Germinal center (tissue), 1 donor: ENCODE measurements at regions not wholly inside any gene's neighbourhood (a gene's known extent, or its start where the extent isn't known, plus 50 kb on each side); places are given as distances from the start of the nearest gene placed in this dataset.

Experiments
- DNase-seq: peaks from one replicate; pipeline ENCODE4 v3.0.0; 2012; ENCODE audit warnings: mixed read lengths, low spot score

- DNase-seq, result no peak
These were observed 117.0 kb upstream of the MDM1 start for GRCh38 chr12:68449196-68449595.

DNA sequence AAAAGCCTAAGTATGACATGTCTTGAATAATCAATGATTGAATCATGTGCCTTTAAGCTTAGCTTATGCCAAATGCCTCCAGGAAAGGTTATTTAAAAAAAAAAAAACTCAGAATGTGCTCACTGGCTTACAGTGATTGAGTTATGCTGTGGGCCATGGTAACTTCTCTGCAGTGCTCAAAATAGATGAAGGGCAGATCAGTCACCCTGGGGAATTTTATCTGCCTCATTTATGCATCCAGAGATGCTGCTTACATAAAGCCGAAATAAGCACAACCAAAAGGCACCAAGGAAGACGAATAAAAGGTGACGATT, 118.7 kb upstream of the MDM1 start:
- DNase-seq, result no peak

GRCh38 chr12:68451261-68452077, 119.3 kb upstream of the MDM1 start:
- DNase-seq, result peak; percentile 23

- no peak for DNase-seq
These were observed 120.0 kb upstream of the MDM1 start for GRCh38 chr12:68452078-68452715.

DNA sequence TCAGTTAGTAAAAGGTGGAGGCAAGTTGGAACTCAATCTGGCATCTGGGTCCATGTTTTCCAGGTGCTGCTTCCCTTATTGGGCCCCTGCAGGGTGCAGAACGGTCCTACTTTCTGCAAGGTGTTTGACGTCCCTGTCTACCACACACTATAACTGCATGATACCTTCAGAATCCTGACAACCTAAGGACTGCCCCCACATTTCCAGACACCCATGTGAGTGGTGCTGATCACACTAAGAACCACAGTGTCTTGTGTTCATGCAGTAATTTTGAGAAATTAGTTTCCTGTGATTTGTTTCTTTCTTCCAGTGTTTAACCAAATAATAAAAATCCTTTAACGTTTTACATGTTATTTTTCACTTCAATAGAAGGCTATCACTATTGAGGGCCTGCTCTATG, 121.1 kb upstream of the MDM1 start:
- DNase-seq, result no peak

- no peak for DNase-seq
These were observed 121.7 kb upstream of the MDM1 start for GRCh38 chr12:68453876-68454275.

DNA sequence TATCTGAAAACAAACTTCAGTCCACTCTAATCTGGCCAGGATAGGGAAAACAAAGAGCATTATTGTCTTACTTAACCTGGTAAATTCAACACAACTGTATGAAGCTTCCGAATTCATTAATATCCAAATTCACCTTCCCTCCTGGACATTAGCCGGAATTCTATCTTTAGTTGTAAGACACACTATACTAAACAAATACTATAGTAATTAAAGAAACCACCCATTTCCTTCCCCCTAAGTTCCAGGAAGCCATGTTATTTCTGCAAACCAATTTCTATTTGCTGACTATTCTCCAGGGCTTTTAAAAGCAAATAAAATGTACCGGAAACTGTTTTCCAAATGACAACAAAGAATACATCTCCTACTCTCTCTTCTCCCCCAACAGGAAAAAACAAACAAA, 122.7 kb upstream of the MDM1 start:
- no peak for DNase-seq

DNA sequence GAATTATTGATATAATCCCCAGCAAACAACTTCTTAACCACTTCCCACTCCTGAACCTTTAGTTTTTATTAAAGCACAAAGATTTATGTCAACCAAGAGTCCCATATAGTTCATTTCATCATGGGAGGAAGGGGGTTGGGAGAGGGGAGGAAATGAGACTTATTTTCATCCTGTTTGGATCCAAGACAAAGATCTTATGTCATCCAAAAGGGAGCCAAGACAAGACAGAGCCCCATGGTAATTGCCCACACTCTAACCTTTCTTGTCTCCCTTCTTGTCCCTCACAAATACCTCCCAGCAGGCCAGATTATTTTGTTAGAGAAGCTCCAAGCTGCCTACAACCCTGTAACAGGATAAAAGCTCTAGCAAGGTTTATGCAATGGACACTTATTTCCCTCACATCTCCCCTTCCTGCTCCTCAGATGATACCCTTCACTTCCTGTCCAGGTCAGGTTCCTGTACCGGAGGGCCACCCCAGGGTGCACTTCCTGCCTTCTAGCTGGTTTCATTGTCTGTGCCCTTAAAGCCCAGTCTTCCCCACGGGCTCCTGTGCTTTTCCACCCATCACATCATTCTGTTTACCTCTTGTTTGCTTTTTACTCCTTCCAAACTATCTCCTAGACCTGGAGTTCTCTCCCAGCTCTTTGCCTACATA, 123.7 kb upstream of the MDM1 start:
- no peak for DNase-seq

- DNase-seq, result no peak
These were observed 126.7 kb upstream of the MDM1 start for GRCh38 chr12:68458866-68459265.

DNA sequence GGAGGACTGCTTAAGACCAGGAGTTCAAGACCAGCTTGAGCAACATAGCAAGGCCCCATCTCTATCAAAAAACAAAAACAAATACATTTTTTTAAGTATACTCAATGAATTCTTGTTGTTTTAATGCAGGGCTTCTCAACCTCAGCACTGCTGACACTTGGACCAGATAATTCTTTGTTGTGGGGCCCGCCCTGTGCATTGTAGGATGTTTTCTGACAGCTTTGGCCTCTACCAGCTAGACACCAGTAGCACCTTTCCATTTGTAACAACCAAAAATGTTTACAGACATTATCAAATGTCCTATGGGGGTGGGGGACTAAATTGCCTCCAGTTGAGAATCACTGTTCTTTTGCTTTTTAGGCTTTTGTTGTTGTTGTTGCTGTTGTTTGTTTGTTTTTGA, 128.1 kb upstream of the MDM1 start:
- no peak for DNase-seq

DNA sequence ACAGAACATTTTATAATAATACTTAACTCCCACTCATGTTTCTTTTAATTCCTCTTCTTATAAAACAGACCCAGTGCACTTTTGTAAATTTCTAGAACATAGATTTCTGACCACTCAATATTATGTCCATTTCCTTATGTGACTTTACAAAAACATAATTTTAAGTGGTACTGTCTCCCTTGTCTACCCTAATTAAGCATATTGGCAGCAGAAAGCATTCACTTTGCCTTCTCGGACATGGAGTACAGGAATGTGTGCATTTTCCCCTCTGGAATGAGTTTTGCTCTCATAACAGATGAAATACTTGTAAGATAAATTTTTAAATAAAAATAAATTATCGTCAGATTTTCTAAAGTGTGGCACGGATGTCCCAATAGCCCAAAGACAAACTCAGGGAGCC, 129.5 kb upstream of the MDM1 start:
- no peak for DNase-seq

- DNase-seq, result no peak
These were observed 130.6 kb upstream of the MDM1 start for GRCh38 chr12:68462803-68463202.

GRCh38 chr12:68465227-68465626, 133.1 kb upstream of the MDM1 start:
- DNase-seq, result no peak

DNA sequence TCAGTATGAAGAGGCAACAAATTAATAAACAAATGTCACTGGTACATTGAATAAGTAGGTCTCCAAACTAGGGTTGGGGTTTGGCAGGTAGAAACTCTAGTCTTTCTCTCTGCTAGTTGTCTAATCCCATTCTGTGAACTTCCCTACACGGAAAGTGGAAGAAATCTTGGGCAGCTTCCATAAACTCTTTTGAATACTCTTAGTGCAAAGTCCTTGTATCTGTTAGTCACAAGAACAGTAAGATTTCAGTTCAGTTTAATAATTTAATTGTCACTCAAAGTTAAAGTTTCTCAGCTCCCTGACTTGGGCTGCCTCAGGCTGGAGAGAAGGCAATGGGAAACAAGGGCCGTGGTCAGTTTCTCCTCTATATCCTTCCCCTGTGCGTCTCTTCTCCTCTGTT, 135.4 kb upstream of the MDM1 start:
- DNase-seq, result no peak

GRCh38 chr12:68468036-68468435, 135.9 kb upstream of the MDM1 start:
- DNase-seq, result no peak

GRCh38 chr12:68469113-68469512, 137.0 kb upstream of the MDM1 start:
- no peak for DNase-seq

- DNase-seq, result no peak
These were observed 138.6 kb upstream of the MDM1 start for GRCh38 chr12:68470664-68471328.

GRCh38 chr12:68474467-68475204, 136.1 kb upstream of the RAP1B start:
- DNase-seq, result no peak

GRCh38 chr12:68476794-68477193, 133.9 kb upstream of the RAP1B start:
- no peak for DNase-seq

DNA sequence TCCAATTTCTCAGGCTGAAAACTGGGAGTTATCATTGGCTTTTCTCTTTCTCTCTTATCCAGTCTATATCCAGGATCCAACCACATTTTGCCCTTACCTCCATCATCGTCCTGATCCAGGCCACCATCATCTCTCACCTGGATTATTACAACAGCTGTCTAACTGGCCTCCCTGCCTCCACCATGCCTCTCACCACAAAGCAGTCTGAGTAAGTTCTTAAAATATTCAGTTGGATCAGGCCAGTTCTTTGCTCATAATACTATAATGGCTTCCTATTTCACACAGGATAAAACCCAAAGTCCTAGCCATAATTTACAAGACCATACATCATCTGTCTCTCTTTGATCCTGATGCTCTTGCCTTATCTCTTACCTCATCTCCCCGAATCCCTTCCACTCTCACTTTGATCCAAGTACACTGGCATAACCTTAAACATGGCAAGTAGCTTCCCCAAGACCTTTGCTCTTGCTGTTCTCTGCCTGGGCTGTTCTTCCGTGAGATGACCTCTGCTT, 133.4 kb upstream of the RAP1B start:
- no peak for DNase-seq

DNA sequence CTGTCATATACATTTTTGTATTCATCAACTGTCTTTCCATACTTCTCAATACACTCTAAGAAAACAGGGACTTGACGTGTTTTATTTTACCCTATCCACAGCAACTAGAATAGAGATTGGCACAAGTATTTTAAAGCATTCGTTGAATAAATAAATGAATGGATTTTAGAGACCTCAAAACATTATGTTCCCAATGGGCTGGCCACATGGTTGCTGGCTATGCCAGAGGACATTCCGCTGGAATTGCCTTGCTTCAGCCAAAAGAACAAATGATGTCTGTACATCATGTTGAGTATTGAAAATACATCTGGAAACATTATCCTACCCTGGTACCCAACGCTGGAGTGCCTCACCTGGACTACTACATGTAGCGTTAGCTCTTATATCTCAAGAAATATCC, 132.8 kb upstream of the RAP1B start:
- no peak for DNase-seq
